Osteoblast (primary cell): ENCODE measurements at regions not wholly inside any gene's neighbourhood (a gene's known extent, or its start where the extent isn't known, plus 50 kb on each side); places are given as distances from the start of the nearest gene placed in this dataset.

Source experiments
- DNase-seq: peaks from one replicate; pipeline ENCODE4 v3.0.0; 2011; ENCODE audit warnings: low spot score, mixed read lengths; ENCODE audit not compliant: insufficient read length; ENCODE audit errors: missing footprints
- H2AFZ ChIP-seq: 2 replicates; pipeline ENCODE4 v1.6.0; 2011; ENCODE audit warnings: mild to moderate bottlenecking, low read length
- H3K27ac ChIP-seq: 2 replicates; pipeline ENCODE4 v1.5.1; 2011; ENCODE audit warnings: mild to moderate bottlenecking, low read depth, low read length, moderate library complexity
- H3K27me3 ChIP-seq: 2 replicates; pipeline ENCODE4 v1.6.0; 2012; ENCODE audit warnings: mild to moderate bottlenecking, control low read depth, inconsistent platforms, low read length, moderate library complexity; ENCODE audit not compliant: insufficient read depth
- H3K36me3 ChIP-seq: 2 replicates; pipeline ENCODE4 v1.5.1; 2011; ENCODE audit warnings: mild to moderate bottlenecking, low read length, control low read depth, moderate library complexity; ENCODE audit not compliant: insufficient read depth
- H3K4me1 ChIP-seq: 2 replicates; pipeline ENCODE4 v1.5.1; 2011; ENCODE audit warnings: mild to moderate bottlenecking, low read length, control low read depth, moderate library complexity; ENCODE audit not compliant: insufficient read depth
- H3K4me2 ChIP-seq: 2 replicates; pipeline ENCODE4 v1.6.0; 2011; ENCODE audit warnings: mild to moderate bottlenecking, low read length; ENCODE audit not compliant: insufficient read depth
- H3K4me3 ChIP-seq: fragments of 200-600 bp; sonication (generic); 3 replicates; pipeline ENCODE4 v1.5.1; 2012; ENCODE audit warnings: mild to moderate bottlenecking, low read length, inconsistent platforms; ENCODE audit not compliant: insufficient read depth
- H3K79me2 ChIP-seq: 2 replicates; pipeline ENCODE4 v1.6.0; 2012; ENCODE audit warnings: mild to moderate bottlenecking, low read length, control low read depth, inconsistent platforms; ENCODE audit not compliant: insufficient read depth
- H3K9me3 ChIP-seq: 2 replicates; pipeline ENCODE4 v1.5.1; 2011; ENCODE audit warnings: low read depth, low read length, control low read depth
- H4K20me1 ChIP-seq: 2 replicates; pipeline ENCODE4 v1.6.0; 2012; ENCODE audit warnings: mild to moderate bottlenecking, low read length, control low read depth; ENCODE audit not compliant: insufficient read depth
- CTCF ChIP-seq: IDR thresholded peaks from 2 replicates; pipeline ENCODE4 v1.5.1; 2011; ENCODE audit warnings: mild to moderate bottlenecking, low read depth, low read length, moderate library complexity; ENCODE audit errors: extremely low read depth

GRCh38 chr6:87828044-87828443 is 126.0 kb upstream of the AKIRIN2 start:
- Histone ChIP-seq H3K36me3 (no peaks in the 10 kb centered on the region), H3K9me3 (no peaks in the 10 kb centered on the region), H3K4me3 (no peak overlapping the region), H3K4me1 (peaks cover 4% of the 10 kb centered on the region), H3K27me3 (peaks cover 13% of the 10 kb centered on the region), H4K20me1 (no peaks in the 10 kb centered on the region), H2AFZ (no peak overlapping the region), H3K27ac (no peak overlapping the region), H3K4me2 (no peak overlapping the region), H3K79me2 (no peaks in the 10 kb centered on the region)
- no peak for TF ChIP-seq CTCF
- DNase-seq = no peak

- no peak overlapping the region for H3K27ac ChIP-seq
- H3K36me3 ChIP-seq = no peaks in the 10 kb centered on the region
- no peak overlapping the region for H2AFZ ChIP-seq
Observed at GRCh38 chr6:87827346-87827745, 125.3 kb upstream of the AKIRIN2 start.

GRCh38 chr6:87826424-87826823 is 124.4 kb upstream of the AKIRIN2 start:
- Histone ChIP-seq H3K27me3 (peaks cover 13% of the 10 kb centered on the region), H3K4me3 (no peak overlapping the region), H3K4me2 (no peak overlapping the region), H3K4me1 (no peaks in the 10 kb centered on the region), H3K27ac (no peak overlapping the region), H3K36me3 (no peaks in the 10 kb centered on the region), H3K9me3 (no peaks in the 10 kb centered on the region), H3K79me2 (no peaks in the 10 kb centered on the region), H2AFZ (no peak overlapping the region), H4K20me1 (no peaks in the 10 kb centered on the region)
- no peak for TF ChIP-seq CTCF
- no peak for DNase-seq

More at GRCh38 chr6:87827346-87827745, 125.3 kb upstream of the AKIRIN2 start:
- TF ChIP-seq CTCF = no peak
- Histone ChIP-seq H4K20me1 (no peaks in the 10 kb centered on the region), H3K4me3 (no peak overlapping the region), H3K27me3 (peaks cover 13% of the 10 kb centered on the region), H3K9me3 (no peaks in the 10 kb centered on the region), H3K79me2 (no peaks in the 10 kb centered on the region), H3K4me1 (peaks cover 2% of the 10 kb centered on the region), H3K4me2 (no peak overlapping the region)
- no peak for DNase-seq

GRCh38 chr6:87825821-87826221 is 123.8 kb upstream of the AKIRIN2 start:
- H3K27me3 ChIP-seq = peaks cover 13% of the 10 kb centered on the region
- H4K20me1 ChIP-seq = no peaks in the 10 kb centered on the region
- no peak overlapping the region for H3K27ac ChIP-seq
- H3K4me3 ChIP-seq = no peak overlapping the region
- no peaks in the 10 kb centered on the region for H3K9me3 ChIP-seq
- TF ChIP-seq CTCF = no peak
- H3K4me1 ChIP-seq = no peaks in the 10 kb centered on the region
- no peak overlapping the region for H3K4me2 ChIP-seq
- no peak for DNase-seq
- H2AFZ ChIP-seq = no peak overlapping the region
- H3K36me3 ChIP-seq = no peaks in the 10 kb centered on the region
- H3K79me2 ChIP-seq = no peaks in the 10 kb centered on the region
